HG02759 (cell line): ENCODE measurements at regions not wholly inside any gene's neighbourhood (a gene's known extent, or its start where the extent isn't known, plus 50 kb on each side); places are given as distances from the start of the nearest gene placed in this dataset.
"Not testable (repeated sequence)": the region's sequence is repeated elsewhere in the genome, so short reads cannot be mapped to it uniquely, and the experiment has no call there.

Source experiments
- ATAC-seq: cut with Tn5 transposase; IDR thresholded peaks from one replicate; pipeline ENCODE4 v1.9.1; 2021; ENCODE audit warnings: mild to moderate bottlenecking, moderate library complexity; ENCODE audit not compliant: unreplicated experiment

GRCh38 chr3:64438812-64439211, 213.5 kb upstream of the PRICKLE2 start:
- no peak for ATAC-seq

GRCh38 chr3:64438066-64438465, 212.8 kb upstream of the PRICKLE2 start:
- no peak for ATAC-seq

GRCh38 chr3:64437131-64437530, 211.9 kb upstream of the PRICKLE2 start:
- no peak for ATAC-seq

GRCh38 chr3:64435023-64435422, 209.8 kb upstream of the PRICKLE2 start:
- not testable (repeated sequence) for ATAC-seq

GRCh38 chr3:64432870-64433269, 207.6 kb upstream of the PRICKLE2 start:
- ATAC-seq: no peak

GRCh38 chr3:64431526-64432091, 206.3 kb upstream of the PRICKLE2 start:
- ATAC-seq: no peak

- no peak for ATAC-seq
Observed at GRCh38 chr3:64427671-64428070, 202.4 kb upstream of the PRICKLE2 start.

GRCh38 chr3:64426551-64426950, 201.3 kb upstream of the PRICKLE2 start:
- no peak for ATAC-seq

- ATAC-seq: no peak
Observed at GRCh38 chr3:64422932-64423331, 197.7 kb upstream of the PRICKLE2 start.

GRCh38 chr3:64422192-64422591, 196.9 kb upstream of the PRICKLE2 start:
- no peak for ATAC-seq

GRCh38 chr3:64417816-64418215, 192.6 kb upstream of the PRICKLE2 start:
- no peak for ATAC-seq

- no peak for ATAC-seq
Observed at GRCh38 chr3:64414043-64414442, 188.8 kb upstream of the PRICKLE2 start.

- no peak for ATAC-seq
Observed at GRCh38 chr3:64411101-64411500, 185.8 kb upstream of the PRICKLE2 start.

- ATAC-seq: no peak
Observed at GRCh38 chr3:64410226-64410625, 185.0 kb upstream of the PRICKLE2 start.

- no peak for ATAC-seq
Observed at GRCh38 chr3:64408770-64409169, 183.5 kb upstream of the PRICKLE2 start.

GRCh38 chr3:64406271-64406670, 181.0 kb upstream of the PRICKLE2 start:
- ATAC-seq: no peak

GRCh38 chr3:64405211-64405835, 180.1 kb upstream of the PRICKLE2 start:
- no peak for ATAC-seq

- no peak for ATAC-seq
Observed at GRCh38 chr3:64400706-64401105, 175.4 kb upstream of the PRICKLE2 start.

GRCh38 chr3:64399205-64399800, 174.0 kb upstream of the PRICKLE2 start:
- ATAC-seq: peak; percentile 52

- ATAC-seq: no peak
Observed at GRCh38 chr3:64398476-64398875, 173.2 kb upstream of the PRICKLE2 start.

- ATAC-seq: no peak
Observed at GRCh38 chr3:64398006-64398405, 172.7 kb upstream of the PRICKLE2 start.

- no peak for ATAC-seq
Observed at GRCh38 chr3:64397573-64397972, 172.3 kb upstream of the PRICKLE2 start.

GRCh38 chr3:64395490-64395889, 170.2 kb upstream of the PRICKLE2 start:
- no peak for ATAC-seq
